HG03558 (cell line): ENCODE measurements at regions not wholly inside any gene's neighbourhood (a gene's known extent, or its start where the extent isn't known, plus 50 kb on each side); places are given as distances from the start of the nearest gene placed in this dataset.

ENCODE experiments used
- ATAC-seq: cut with Tn5 transposase; IDR thresholded peaks from one replicate; pipeline ENCODE4 v1.9.1; 2021; ENCODE audit warnings: moderate number of reproducible peaks; ENCODE audit not compliant: unreplicated experiment; ENCODE audit errors: extremely low read depth

DNA sequence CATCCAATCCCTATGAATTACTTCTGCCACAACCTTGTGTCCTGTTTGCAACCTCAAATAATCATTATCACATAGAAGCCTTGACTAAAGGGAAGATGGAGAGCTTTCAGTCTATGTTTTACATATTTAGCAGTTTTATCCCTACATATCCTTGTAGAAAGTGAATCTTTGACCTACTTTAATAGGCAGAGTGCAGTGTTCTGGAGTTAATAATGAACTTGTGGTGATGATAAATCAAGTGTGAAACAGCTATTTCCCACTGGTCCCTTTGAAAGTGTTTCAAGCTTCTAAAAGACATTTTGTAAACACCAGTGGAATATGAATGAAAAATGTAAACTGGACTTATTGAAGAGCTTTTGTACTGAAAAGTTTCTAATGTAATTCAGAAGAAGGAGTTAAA is 406.7 kb downstream of the GABRG2 start:
- ATAC-seq, result no peak

DNA sequence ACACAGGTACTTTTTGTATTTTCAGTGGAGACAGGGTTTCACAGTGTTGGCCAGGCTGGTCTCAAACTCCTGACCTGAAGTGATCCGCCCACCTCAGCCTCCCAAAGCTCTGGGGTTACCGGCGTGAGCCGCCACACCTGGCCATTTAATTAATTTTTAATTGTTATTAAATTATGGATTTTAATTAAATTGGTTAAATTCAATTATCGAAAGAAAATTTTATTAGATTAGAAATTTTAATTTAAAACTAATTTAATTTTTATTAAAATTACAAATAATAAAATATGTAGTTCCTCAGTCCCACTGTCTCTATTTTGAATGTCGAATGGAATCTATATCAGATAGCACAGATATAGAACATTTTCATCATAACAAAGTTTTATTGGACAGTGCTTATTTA is 416.5 kb downstream of the GABRG2 start:
- no peak for ATAC-seq

DNA sequence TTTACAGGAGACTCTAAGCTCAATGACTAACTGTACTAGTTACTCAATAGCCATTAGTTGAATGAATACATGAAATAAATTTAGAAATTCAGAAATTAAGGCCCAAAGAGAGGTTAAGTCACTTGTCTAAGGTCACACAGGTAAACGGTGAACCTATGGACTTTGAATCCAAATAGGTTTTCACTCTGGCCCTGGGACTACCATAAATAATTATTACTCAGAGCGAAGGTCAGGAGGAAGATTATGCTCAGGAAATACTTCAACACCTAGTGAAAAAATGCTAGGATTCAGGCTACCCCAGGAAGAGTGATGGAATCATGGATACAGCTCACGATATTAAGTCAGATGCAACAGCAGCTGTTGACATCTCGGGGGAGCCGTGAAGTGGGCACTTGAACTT is 417.4 kb downstream of the GABRG2 start:
- no peak for ATAC-seq

DNA sequence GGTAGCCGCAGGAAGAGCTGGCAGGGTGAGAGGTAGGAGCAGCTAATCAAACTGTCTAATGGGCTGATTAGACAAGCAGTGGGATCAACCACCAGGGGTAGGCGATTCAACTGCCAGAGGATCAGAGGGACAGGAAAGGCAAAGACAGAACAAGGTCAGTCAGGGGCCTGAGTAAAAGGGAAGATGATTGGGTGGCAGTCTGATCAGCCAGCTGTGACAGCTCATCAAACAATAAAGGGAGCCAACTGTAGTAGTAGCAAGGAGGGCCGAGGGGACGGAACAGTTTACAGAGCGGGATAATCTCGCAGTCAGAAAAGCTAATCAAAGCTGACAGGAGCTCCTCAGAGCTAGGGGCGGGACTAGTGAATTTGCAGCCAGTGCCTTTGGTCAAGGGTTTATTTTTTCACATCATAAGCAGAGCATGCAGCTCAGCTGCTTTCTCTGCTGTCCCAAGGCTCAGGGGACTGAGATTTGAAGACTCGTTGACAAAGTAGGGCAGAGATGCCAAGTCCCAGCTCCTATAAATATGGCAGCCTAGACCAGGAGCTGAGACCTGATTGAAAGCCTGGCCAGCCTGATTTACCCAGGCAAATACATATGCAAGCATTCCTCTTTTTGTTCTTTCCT is 418.2 kb downstream of the GABRG2 start:
- ATAC-seq, result no peak

DNA sequence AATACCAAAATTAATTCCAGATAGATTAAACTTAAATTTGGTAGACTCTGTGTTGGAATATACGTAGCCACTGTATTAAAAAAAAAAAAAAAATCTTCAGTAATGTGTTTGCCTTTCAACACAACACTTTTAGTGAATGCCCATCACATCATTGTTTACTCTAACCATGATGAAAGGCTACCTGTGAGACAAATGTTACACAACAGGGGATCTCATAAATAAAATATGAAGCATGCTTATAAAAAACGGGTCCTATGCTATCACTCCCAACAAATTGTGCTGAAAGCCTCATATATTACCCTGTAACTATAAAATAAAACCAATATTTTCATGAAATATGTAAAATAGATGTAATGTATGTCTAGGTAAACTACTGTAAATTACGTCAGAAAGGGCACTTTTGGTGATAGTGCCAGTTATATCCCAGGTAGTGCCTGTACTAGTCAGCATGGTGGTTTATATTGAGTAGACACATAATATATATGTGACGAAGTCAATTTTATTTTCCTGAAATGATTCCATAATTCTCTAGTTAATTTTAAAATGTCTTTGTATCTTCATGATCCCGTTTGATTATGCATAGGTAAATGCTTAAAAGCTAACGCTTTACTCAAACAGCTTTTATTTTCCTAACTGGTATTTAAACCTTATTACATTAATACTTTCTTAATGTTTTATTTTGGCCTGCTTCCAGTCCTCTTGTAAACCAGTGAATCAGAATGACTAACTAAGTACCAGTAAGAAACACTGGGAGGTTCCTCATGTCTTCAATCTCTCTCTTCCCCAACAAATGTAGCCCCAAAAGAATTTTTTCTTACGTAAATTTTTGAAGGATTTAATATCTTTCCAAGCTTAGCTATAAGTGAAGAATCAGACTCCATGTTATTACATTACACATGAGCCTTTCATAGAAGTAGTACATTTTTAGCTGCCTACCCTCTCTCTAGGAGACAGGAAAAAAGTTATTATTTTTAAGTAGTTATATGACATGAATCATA is 420.3 kb downstream of the GABRG2 start:
- ATAC-seq, result no peak

DNA sequence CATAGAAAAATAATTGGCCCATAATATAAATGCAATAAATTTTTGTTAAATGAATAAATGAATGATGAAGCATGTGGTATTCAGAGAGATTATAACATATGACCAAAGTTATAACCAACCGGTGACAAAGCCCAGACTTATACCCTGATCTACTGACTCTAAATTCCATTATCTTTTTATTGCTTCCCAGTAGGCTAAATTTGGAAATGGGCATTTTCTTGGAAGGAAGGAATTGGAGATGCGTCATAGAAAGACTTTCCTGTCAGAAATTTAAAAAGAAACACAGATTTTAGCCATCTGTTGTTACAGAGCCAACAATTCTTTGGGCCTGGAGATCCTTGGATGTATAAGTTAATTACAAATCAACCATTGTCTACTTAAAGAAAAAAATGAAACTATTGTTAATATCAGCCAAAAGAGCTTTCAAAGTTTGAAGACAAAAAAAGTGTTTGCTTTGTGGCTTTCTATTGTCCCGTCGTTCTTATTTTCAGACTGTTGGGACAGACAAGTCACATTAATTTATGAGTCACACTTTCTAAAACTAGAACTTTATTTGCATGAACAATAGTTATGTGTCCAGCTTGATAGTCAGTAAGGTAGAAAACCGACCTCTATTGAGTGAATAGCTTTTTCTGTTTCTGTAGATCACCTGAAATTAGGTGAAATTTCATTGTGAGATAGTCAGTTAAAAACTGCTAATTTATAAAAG is 428.7 kb downstream of the GABRG2 start:
- no peak for ATAC-seq

DNA sequence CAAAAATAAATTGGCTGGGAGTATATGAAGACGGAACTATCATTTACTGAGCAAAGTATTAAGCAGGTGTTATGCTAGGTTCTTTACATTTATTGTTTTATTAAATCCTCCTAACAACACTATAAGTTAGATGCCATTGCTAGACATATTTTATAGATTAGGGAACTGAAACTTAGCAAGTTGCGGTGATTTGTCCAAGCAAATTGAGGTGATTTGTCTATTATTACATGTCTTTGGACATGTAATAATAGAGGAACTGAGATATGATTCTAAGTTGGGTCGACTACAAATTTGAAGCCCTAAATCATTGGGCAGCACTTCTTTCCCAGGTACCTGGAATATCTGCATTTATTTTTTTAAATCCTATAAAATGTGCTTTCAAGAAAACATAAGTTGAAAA is 429.9 kb downstream of the GABRG2 start:
- ATAC-seq, result no peak

DNA sequence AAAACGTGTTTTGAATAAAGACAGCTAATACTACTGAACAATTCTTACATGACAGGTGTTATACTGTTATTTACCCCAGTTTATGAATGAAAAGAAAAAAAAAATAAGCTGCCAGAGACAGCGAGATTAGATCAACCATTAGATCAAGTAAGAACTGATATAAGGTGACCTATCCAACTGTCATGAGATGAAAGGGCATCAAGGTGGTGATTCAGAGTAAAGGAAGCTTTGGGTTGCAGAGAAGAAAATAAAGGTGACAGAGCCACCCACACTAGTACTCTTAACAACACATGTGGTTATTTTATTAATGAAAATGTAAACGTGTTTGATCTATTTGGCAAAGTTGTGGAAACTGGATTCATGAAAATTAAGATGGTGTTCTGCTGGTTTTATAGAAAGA is 435.2 kb downstream of the GABRG2 start:
- no peak for ATAC-seq

DNA sequence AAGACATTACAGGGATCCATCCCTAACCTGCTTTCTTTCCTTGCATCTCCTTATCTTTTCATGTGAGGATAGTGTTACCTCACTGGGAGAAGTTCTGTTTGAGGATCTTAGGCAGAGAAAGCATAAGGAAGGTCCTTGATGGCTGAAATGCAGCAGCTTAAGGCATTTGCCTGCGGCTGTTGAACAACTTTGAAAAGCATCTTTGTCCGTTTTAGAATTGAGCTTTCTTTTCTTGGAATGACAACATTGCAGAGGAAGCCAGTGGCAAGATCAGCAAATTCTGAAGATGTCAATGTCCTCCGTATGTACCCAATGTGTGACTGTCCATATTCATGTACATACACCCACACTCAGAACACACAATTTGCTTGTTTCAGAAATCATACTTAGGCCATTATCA is 436.2 kb downstream of the GABRG2 start:
- ATAC-seq, result no peak

DNA sequence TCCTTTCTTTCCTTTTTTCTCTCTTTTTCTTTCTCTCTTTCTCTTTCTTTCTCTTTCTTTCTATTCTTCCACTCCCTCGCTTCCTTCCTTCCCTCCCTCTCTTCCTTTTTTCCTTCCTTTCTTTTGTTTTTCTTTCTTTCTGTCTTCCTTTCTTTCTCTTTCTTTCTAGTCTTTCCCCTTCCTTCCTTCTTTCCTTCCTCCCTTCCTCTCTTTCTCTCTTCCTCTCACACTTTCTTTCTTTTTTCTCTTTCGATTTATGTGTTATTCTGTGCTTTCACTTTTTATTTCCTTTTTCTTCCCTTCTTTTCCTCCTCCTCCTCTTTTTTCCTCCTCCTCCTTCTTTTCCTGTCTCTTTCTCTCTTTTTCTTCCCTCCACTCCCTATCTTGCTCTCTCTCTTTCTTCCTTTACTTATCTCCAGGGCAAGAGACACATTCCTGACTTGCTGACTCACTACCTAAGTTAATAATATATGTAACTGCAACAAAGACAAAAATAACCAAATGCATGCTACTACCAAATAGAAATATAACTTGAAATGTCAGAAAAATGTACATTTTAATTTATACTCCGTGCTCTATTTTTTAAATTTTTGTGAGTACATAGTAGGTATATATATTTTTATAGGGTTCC is 445.5 kb downstream of the GABRG2 start:
- ATAC-seq, result no peak

DNA sequence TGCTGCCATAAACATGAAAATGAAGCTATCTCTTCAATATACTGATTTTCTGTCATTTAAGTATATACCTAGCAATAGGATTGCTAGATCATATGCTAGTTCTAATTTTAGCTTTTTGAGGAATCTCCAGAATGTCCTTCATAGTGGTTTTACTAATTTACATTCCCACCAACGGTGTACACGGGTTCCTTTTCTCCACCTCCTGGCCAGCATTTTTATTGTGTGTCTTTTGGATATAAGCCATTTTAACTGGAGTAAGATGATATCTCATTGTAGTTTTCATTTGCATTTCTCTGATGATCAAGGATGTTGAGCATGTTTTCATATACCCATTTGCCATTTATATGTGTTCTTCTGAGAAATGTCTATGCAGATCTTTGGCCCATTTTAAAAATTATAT is 446.5 kb downstream of the GABRG2 start:
- ATAC-seq, result no peak

DNA sequence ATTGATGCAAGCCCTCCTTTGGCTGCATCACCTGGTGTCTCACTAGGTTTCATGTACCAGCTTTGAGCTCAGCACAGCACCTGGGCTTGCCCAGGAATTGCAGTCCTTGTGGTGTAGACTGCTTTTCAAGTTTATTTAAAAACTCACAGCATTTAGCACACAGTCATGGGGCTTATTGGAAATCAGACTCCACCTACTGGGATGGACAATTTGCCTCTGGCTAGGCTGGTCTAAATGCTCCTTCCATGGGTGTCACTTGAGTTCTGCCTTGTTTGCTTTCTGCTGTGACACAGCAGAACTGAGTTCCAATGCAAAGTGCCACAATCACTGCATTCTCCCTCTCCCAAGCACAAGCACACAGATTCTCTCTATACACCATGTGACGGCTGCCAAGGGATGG is 453.3 kb downstream of the GABRG2 start:
- ATAC-seq, result no peak

DNA sequence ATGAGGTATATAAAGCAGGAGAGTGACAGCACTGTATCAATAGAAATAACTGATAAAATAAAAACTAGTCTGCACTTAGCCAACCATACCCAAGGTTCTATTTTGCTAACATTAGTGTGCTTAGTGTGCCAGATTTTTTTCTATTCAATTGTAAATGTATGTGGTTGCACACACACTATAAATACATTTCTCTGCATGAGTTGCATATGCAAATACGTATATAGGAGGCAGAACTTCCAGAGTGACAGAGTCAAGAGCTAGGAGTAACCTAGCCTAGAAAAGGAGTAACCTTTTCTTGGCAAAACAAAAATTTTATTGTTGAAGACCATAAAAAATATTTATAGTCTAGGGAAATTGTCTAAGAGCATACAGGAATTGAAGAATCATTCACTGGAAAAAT is 461.6 kb downstream of the GABRG2 start:
- no peak for ATAC-seq

DNA sequence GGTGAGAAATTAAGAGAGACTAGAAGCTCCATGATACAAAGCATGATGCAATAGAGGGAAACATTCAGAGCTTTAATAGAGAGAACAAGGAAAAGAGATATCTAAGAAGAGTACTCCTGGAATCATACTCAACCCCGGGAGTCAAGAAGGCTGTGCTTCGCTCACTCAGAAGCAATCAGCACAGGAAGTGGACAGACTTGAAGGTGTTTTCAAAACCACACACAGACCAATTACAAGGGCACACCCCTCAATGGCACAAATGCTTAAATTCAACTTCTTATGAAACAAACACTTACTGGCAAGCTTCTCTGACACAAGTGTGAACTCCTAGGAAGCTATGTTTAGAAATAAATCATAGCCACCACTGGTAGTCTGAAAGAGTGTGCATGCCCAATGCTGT is 462.3 kb downstream of the GABRG2 start:
- no peak for ATAC-seq

DNA sequence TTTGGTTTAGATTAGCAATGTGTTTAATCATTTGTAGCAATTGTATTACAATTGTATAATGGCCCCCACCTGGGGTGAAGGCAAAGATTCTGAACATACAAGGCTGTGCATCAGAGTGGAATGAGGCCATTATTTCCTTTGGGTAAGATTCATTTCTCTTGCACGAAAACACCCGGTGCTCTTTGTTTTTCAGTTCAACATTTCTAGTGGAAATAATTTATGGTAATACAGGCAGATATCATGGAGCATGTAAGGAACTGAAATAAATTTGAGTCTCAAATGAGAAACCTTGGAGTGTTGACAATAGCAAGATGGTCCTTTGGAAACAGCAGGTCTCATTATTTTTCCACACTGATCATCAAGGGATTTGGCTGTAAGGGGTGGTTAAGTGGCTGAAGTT is 475.9 kb downstream of the GABRG2 start:
- no peak for ATAC-seq

DNA sequence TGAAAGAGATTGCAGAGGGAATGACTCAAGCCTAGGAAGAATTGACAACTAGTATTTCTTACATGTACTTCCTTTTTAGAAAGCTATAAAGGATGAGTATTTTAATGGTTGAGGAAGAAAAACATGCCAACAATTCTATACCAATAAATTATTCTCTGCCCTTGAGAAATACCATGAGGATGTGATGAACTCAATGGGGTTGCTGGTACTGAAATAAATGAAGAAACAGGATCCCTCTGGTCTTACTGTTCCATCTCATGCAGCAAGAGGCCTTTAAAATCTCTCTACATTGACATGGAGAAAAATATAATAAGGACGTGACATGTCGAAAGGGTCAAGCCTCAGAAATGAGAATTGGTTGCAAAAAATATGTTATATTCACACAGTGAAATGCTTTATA is 477.3 kb downstream of the GABRG2 start:
- ATAC-seq, result no peak

DNA sequence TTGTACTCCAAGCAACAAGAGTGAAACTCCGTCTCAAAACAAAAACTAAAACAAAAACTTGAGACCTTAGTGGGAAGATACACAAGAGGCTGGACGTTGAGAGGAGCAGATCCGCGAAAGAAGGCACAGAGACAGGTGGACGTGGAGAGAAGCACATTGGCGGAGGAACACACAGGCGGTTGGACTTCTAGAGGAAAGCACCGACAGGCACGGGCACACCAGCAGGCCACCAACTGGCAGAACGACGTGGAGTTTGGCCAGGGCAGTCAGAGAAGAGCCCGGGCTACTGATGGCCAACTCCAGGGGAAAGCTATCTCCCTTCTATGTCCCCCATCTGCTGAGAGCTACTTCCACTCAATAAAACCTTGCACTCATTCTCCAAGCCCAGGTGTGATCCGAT is 482.7 kb downstream of the GABRG2 start:
- no peak for ATAC-seq

DNA sequence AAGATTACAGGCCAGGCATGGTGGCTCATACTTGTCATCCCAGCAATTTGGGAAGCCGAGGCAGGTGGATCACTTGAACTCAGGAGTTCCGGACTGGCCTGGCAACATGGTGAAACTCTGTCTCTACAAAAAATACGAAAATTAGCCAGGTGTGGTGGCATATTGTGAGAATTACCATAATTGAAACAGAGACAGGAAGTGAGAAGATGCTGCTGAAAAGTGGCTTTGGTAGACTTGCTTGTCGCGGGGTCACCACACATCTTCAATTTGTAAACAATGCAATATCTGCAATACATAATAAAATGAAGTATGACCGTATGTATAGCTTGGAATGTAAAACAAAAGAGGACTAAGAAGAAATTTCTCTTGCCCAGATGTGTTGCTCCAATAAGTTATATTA is 490.5 kb downstream of the GABRG2 start:
- no peak for ATAC-seq

DNA sequence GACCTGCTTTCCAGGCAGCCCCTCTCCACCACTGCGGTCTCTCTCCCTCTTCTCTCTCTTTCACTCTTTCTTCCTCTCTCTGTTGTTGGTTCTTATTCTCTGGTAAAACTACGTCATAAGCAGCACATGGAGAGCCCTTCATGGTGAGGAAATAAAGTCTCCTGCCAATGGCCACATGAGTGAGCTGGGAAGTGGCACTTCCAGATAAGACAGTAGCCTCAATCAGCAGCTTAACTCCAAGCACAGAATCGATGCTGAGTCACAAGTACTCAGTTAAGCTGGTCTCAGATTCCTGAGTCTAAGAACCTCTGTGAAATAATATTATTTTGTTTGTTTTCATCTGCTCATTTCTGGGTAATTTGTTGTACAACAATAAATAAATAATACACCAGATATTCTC is 500.1 kb downstream of the GABRG2 start:
- ATAC-seq, result no peak

DNA sequence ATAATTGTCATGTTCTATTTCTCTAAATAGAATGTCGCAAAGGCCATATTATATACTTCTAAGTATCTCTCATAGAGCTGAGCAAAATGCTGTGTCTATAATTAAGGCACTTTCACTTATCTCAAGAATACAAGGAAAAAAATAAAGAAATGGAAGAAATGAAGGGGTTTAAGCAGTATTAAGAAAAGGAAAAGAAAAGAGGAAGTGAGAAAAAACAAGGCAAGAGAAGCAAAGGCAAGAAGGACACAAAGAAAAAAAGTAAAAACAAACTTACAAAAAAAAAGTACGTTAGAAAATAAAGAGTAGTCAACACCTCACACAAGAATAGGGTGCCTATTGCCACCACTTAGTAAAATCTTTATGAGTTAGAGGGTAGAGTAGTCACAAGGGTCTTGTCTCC is 506.2 kb downstream of the GABRG2 start:
- ATAC-seq, result no peak

DNA sequence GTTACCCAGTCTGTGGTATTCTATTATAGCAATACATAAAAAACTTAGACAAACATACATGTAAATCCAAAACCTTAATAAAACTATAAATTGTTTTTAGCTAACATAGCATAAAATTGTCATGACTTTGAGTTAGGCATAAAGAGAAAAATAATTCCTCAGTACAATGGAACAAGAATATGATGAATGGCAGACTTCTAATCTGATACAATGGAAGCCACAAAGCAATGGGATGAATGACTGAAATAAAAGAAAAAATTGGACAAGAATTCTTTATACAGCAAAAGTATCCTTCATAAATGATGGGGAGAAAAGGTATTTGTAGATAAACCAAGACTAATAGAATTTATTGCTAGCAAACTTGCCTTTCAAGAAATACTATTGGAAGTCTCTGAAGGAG is 524.2 kb downstream of the GABRG2 start:
- no peak for ATAC-seq
